ENCODE measurements at regions not wholly inside any gene's neighbourhood (a gene's known extent, or its start where the extent isn't known, plus 50 kb on each side); places are given as distances from the start of the nearest gene placed in this dataset.

DNA sequence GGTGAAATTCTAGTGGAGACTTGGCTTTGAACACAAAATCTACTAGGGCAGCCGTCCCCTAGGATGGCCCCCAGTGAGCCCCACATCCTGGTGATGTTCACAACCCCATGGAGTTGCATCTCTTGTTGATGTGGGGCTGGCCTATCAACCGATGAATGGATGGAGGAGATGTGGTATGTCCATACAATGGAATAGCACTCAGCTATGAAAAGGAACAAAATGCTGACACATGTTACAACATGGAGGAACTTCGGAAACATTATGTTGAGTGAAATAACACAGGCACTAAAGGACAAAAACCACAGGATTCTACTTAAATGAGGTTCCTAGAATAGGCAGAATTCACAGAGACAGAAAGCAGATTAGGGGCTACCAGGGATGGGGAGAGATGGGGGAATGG is 80.1 kb upstream of the ASAP2 start:
- in situ Hi-C loops (cut with HindIII; ENCODE audit: low pct_unique_long_range_greater_than_20kb, low sequenced_read_pairs) = no loop called here
- Histone ChIP-seq H3K4me1 (ENCODE audit: control insufficient read depth, insufficient read depth, low read length) (no peaks in the 10 kb centered on the region), H3K27ac (ENCODE audit: low read length) (no peak overlapping the region), H3K27me3 (ENCODE audit: control insufficient read depth, insufficient read depth, low read length) (no peaks in the 10 kb centered on the region), H3K36me3 (ENCODE audit: control insufficient read depth, insufficient read depth, low read length) (no peaks in the 10 kb centered on the region), H3K4me3 (ENCODE audit: low read depth in 2 of 2, low read length in 2 of 2) (no peak overlapping the region), H3K9me3 (ENCODE audit: control insufficient read depth, insufficient read depth, low read depth, low read length) (no peaks in the 10 kb centered on the region)
- ATAC-seq = no peak
- intact Hi-C loops (cut with micrococcal nuclease; ENCODE audit: unreplicated experiment) = no loop called here
- POLR2A ChIA-PET = no interaction called here
- TF ChIP-seq, protein P1, sequence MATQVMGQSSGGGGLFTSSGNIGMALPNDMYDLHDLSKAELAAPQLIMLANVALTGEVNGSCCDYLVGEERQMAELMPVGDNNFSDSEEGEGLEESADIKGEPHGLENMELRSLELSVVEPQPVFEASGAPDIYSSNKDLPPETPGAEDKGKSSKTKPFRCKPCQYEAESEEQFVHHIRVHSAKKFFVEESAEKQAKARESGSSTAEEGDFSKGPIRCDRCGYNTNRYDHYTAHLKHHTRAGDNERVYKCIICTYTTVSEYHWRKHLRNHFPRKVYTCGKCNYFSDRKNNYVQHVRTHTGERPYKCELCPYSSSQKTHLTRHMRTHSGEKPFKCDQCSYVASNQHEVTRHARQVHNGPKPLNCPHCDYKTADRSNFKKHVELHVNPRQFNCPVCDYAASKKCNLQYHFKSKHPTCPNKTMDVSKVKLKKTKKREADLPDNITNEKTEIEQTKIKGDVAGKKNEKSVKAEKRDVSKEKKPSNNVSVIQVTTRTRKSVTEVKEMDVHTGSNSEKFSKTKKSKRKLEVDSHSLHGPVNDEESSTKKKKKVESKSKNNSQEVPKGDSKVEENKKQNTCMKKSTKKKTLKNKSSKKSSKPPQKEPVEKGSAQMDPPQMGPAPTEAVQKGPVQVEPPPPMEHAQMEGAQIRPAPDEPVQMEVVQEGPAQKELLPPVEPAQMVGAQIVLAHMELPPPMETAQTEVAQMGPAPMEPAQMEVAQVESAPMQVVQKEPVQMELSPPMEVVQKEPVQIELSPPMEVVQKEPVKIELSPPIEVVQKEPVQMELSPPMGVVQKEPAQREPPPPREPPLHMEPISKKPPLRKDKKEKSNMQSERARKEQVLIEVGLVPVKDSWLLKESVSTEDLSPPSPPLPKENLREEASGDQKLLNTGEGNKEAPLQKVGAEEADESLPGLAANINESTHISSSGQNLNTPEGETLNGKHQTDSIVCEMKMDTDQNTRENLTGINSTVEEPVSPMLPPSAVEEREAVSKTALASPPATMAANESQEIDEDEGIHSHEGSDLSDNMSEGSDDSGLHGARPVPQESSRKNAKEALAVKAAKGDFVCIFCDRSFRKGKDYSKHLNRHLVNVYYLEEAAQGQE (IDR thresholded peaks at IDR 0.05; ENCODE audit: insufficient read depth in 1 of 2, low read depth in 2 of 2, low read length in 1 of 2) = no peak
- TF ChIP-seq, protein P2, sequence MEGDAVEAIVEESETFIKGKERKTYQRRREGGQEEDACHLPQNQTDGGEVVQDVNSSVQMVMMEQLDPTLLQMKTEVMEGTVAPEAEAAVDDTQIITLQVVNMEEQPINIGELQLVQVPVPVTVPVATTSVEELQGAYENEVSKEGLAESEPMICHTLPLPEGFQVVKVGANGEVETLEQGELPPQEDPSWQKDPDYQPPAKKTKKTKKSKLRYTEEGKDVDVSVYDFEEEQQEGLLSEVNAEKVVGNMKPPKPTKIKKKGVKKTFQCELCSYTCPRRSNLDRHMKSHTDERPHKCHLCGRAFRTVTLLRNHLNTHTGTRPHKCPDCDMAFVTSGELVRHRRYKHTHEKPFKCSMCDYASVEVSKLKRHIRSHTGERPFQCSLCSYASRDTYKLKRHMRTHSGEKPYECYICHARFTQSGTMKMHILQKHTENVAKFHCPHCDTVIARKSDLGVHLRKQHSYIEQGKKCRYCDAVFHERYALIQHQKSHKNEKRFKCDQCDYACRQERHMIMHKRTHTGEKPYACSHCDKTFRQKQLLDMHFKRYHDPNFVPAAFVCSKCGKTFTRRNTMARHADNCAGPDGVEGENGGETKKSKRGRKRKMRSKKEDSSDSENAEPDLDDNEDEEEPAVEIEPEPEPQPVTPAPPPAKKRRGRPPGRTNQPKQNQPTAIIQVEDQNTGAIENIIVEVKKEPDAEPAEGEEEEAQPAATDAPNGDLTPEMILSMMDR (IDR thresholded peaks at IDR 0.05) = no peak
- no peak for TF ChIP-seq POLR2AphosphoS5 (IDR thresholded peaks at IDR 0.05; ENCODE audit: low read depth, low read length)
- no peak for TF ChIP-seq SIN3A (IDR thresholded peaks at IDR 0.05; ENCODE audit: borderline replicate concordance, insufficient read depth, low read depth, low read length)
- TF ChIP-seq TCF7L2 (IDR thresholded peaks at IDR 0.05; ENCODE audit: low read depth, low read length) = no peak
- no peak for DNase-seq (ENCODE audit: low read depth, low spot score)
- CTCF ChIA-PET = no interaction called here
- no TSS peak for BruUV-seq (replicated peaks)

DNA sequence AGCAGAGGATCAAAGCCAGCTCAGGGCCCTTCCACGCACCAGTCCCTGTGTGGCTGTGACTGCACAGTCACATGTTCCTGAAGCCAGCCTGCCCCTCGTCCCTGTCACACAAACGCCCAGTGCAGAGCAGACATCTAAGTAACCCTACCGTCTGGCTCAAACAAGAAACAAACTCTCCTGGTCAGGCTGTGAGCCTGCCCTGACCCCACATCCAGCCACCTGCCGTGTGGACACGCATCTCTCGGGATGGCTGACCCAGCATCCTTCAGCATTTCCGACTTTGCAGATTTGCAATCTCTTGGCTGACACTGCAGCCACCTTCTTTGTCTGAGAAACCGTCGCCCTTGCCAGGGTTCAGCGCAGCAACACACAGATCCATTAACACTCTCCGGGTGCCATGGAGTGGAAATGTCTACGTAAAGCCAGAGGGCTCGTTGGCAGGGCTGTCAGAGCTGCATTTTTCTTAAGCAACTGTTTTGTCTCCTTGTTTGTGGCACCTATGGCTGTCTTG is 82.3 kb upstream of the ASAP2 start:
- DNase-seq (ENCODE audit: low read depth, low spot score) (no peak), ATAC-seq (no peak)
- ChIA-PET CTCF (no interaction called here), POLR2A (no interaction called here)
- intact Hi-C loops (cut with micrococcal nuclease; ENCODE audit: unreplicated experiment) = no loop called here
- H3K36me3 ChIP-seq (ENCODE audit: control insufficient read depth, insufficient read depth, low read length) = no peaks in the 10 kb centered on the region
- no peaks in the 10 kb centered on the region for H3K27me3 ChIP-seq (ENCODE audit: control insufficient read depth, insufficient read depth, low read length)
- BruUV-seq (replicated peaks) = no TSS peak
- H3K9me3 ChIP-seq (ENCODE audit: control insufficient read depth, insufficient read depth, low read depth, low read length) = no peaks in the 10 kb centered on the region
- H3K4me3 ChIP-seq (ENCODE audit: low read depth in 2 of 2, low read length in 2 of 2) = no peak overlapping the region
- H3K27ac ChIP-seq (ENCODE audit: low read length) = no peak overlapping the region
- H3K4me1 ChIP-seq (ENCODE audit: control insufficient read depth, insufficient read depth, low read length) = no peaks in the 10 kb centered on the region
- TF ChIP-seq, protein P2 (IDR thresholded peaks at IDR 0.05) = no peak
- TF ChIP-seq SIN3A (IDR thresholded peaks at IDR 0.05; ENCODE audit: borderline replicate concordance, insufficient read depth, low read depth, low read length) (no peak), POLR2AphosphoS5 (IDR thresholded peaks at IDR 0.05; ENCODE audit: low read depth, low read length) (no peak), TCF7L2 (IDR thresholded peaks at IDR 0.05; ENCODE audit: low read depth, low read length) (no peak)
- TF ChIP-seq, protein P1 (IDR thresholded peaks at IDR 0.05; ENCODE audit: insufficient read depth in 1 of 2, low read depth in 2 of 2, low read length in 1 of 2) = no peak
- in situ Hi-C loops (cut with HindIII; ENCODE audit: low pct_unique_long_range_greater_than_20kb, low sequenced_read_pairs) = no loop called here
